ENCODE measurements at regions not wholly inside any gene's neighbourhood (a gene's known extent, or its start where the extent isn't known, plus 50 kb on each side); places are given as distances from the start of the nearest gene placed in this dataset.

- no peak for DNase-seq
- Histone ChIP-seq H4K20me1 (ENCODE audit: low read length) (no peaks in the 10 kb centered on the region), H3K27ac (ENCODE audit: low read length) (no peak overlapping the region), H3K9me2 (replicated peaks; ENCODE audit: low read length) (no peaks in the 10 kb centered on the region), H3K79me2 (ENCODE audit: low read length) (no peaks in the 10 kb centered on the region), H3K36me3 (ENCODE audit: low read depth, low read length) (no peaks in the 10 kb centered on the region), H3K9me3 (ENCODE audit: low read length) (no peaks in the 10 kb centered on the region), H2AFZ (ENCODE audit: low read length) (no peak overlapping the region), H3K9ac (ENCODE audit: low read length) (no peak overlapping the region), H3K4me1 (ENCODE audit: insufficient read depth, low read length) (peaks cover 46% of the 10 kb centered on the region), H3K4me3 (ENCODE audit: low read length) (no peak overlapping the region), H3K4me2 (ENCODE audit: low read length) (no peak overlapping the region), H3K27me3 (ENCODE audit: low read length) (no peaks in the 10 kb centered on the region), H3F3A (ENCODE audit: low read length, unreplicated experiment) (peaks cover 5% of the 10 kb centered on the region)
- ChIA-PET CTCF (no interaction called here), POLR2A (ENCODE audit: unreplicated experiment) (no interaction called here)
- intact Hi-C loops (cut with micrococcal nuclease), result no loop called here
- ATAC-seq, result no peak
- no TSS peak for BruUV-seq (replicated peaks)
- TF ChIP-seq EZH2phosphoT487 (IDR thresholded peaks at IDR 0.05; ENCODE audit: borderline replicate concordance, low read length), result no peak
- TF ChIP-seq CTCF (conservative IDR thresholded peaks at IDR 0.05; ENCODE audit: low read depth, low read length), result no peak
- no peak for TF ChIP-seq EZH2 (IDR thresholded peaks at IDR 0.05; ENCODE audit: low read length, unreplicated experiment)
Measured at GRCh38 chr15:47442371-47442770, 274.9 kb upstream of the SEMA6D start.

- ATAC-seq (peak; percentile 64), DNase-seq (peak; percentile 85)
- Histone ChIP-seq H3K36me3 (ENCODE audit: low read depth, low read length) (no peaks in the 10 kb centered on the region), H3K27me3 (ENCODE audit: low read length) (no peaks in the 10 kb centered on the region), H3K9ac (ENCODE audit: low read length) (peak overlapping the region; percentile 50; the same call in 1 of the 2 replicates), H3K9me3 (ENCODE audit: low read length) (no peaks in the 10 kb centered on the region), H3K4me2 (ENCODE audit: low read length) (peak overlapping the region; percentile 60), H3K79me2 (ENCODE audit: low read length) (no peaks in the 10 kb centered on the region), H3K9me2 (replicated peaks; ENCODE audit: low read length) (no peaks in the 10 kb centered on the region), H3K27ac (ENCODE audit: low read length) (peak overlapping the region; percentile 87), H2AFZ (ENCODE audit: low read length) (no peak overlapping the region), H3F3A (ENCODE audit: low read length, unreplicated experiment) (peaks cover 5% of the 10 kb centered on the region), H3K4me3 (ENCODE audit: low read length) (no peak overlapping the region), H4K20me1 (ENCODE audit: low read length) (no peaks in the 10 kb centered on the region), H3K4me1 (ENCODE audit: insufficient read depth, low read length) (peaks cover 34% of the 10 kb centered on the region)
- ChIA-PET POLR2A (ENCODE audit: unreplicated experiment) (interaction anchor here (0.6 kb wide), 1 partner anchor 9 kb away, joined by 4 read pairs; no protein-coding TSS in a partner anchor), CTCF (no interaction called here)
- BruUV-seq (replicated peaks), result no TSS peak
- TF ChIP-seq EZH2phosphoT487 (IDR thresholded peaks at IDR 0.05; ENCODE audit: borderline replicate concordance, low read length) (no peak), CTCF (conservative IDR thresholded peaks at IDR 0.05; ENCODE audit: low read depth, low read length) (no peak), EZH2 (IDR thresholded peaks at IDR 0.05; ENCODE audit: low read length, unreplicated experiment) (no peak)
- intact Hi-C loops (cut with micrococcal nuclease), result loop anchor here (1.0 kb wide), 1 partner anchor 22 kb away; no protein-coding TSS in a partner anchor
Measured at GRCh38 chr15:47443839-47444238, 273.5 kb upstream of the SEMA6D start.

- H2AFZ ChIP-seq (ENCODE audit: low read length), result no peak overlapping the region
- no TSS peak for BruUV-seq (replicated peaks)
- intact Hi-C loops (cut with micrococcal nuclease), result no loop called here
- POLR2A ChIA-PET (ENCODE audit: unreplicated experiment), result no interaction called here
- H3K9me3 ChIP-seq (ENCODE audit: low read length), result no peaks in the 10 kb centered on the region
- H3K79me2 ChIP-seq (ENCODE audit: low read length), result no peaks in the 10 kb centered on the region
- no peak for TF ChIP-seq EZH2 (IDR thresholded peaks at IDR 0.05; ENCODE audit: low read length, unreplicated experiment)
- no peak for TF ChIP-seq EZH2phosphoT487 (IDR thresholded peaks at IDR 0.05; ENCODE audit: borderline replicate concordance, low read length)
- no peak for TF ChIP-seq CTCF (conservative IDR thresholded peaks at IDR 0.05; ENCODE audit: low read depth, low read length)
- DNase-seq (no peak), ATAC-seq (no peak)
- H3F3A ChIP-seq (ENCODE audit: low read length, unreplicated experiment), result no peaks in the 10 kb centered on the region
- no peaks in the 10 kb centered on the region for H3K36me3 ChIP-seq (ENCODE audit: low read depth, low read length)
- H3K9ac ChIP-seq (ENCODE audit: low read length), result no peak overlapping the region
- CTCF ChIA-PET, result no interaction called here
- no peak overlapping the region for H3K4me2 ChIP-seq (ENCODE audit: low read length)
- H3K4me3 ChIP-seq (ENCODE audit: low read length), result no peak overlapping the region
- H4K20me1 ChIP-seq (ENCODE audit: low read length), result no peaks in the 10 kb centered on the region
- H3K9me2 ChIP-seq (replicated peaks; ENCODE audit: low read length), result no peaks in the 10 kb centered on the region
- H3K27me3 ChIP-seq (ENCODE audit: low read length), result no peaks in the 10 kb centered on the region
- H3K4me1 ChIP-seq (ENCODE audit: insufficient read depth, low read length), result peaks cover 17% of the 10 kb centered on the region
- H3K27ac ChIP-seq (ENCODE audit: low read length), result no peak overlapping the region
Measured at GRCh38 chr15:47445723-47446392, 271.4 kb upstream of the SEMA6D start.

All from PC-3 (cell line).